NCI-H2029 (cell line): ENCODE measurements at regions not wholly inside any gene's neighbourhood (a gene's known extent, or its start where the extent isn't known, plus 50 kb on each side); places are given as distances from the start of the nearest gene placed in this dataset.
"Not testable (repeated sequence)": the region's sequence is repeated elsewhere in the genome, so short reads cannot be mapped to it uniquely, and the experiment has no call there.

Source experiments
- DNase-seq: peaks from one replicate; lab custom pipeline; 2025; lab: John Stamatoyannopoulos, UW

GRCh38 chr10:36048236-36048635 lies 406.1 kb upstream of the FZD8 start:
- DNase-seq: no peak

- DNase-seq: no peak
These were observed 400.0 kb upstream of the FZD8 start for GRCh38 chr10:36042135-36042534.

GRCh38 chr10:36038316-36038955 lies 396.3 kb upstream of the FZD8 start:
- no peak for DNase-seq

- DNase-seq: no peak
These were observed 394.0 kb upstream of the FZD8 start for GRCh38 chr10:36036137-36036536.

- DNase-seq: no peak
These were observed 391.7 kb upstream of the FZD8 start for GRCh38 chr10:36033808-36034207.

- DNase-seq: no peak
These were observed 388.4 kb upstream of the FZD8 start for GRCh38 chr10:36030516-36030915.

- no peak for DNase-seq
These were observed 384.7 kb upstream of the FZD8 start for GRCh38 chr10:36026656-36027390.

- DNase-seq: no peak
These were observed 384.0 kb upstream of the FZD8 start for GRCh38 chr10:36026081-36026480.

GRCh38 chr10:36023939-36024338 lies 381.8 kb upstream of the FZD8 start:
- no peak for DNase-seq

GRCh38 chr10:36021096-36021495 lies 379.0 kb upstream of the FZD8 start:
- no peak for DNase-seq

GRCh38 chr10:36019749-36020148 lies 377.7 kb upstream of the FZD8 start:
- no peak for DNase-seq

GRCh38 chr10:36018996-36019395 lies 376.9 kb upstream of the FZD8 start:
- DNase-seq: no peak

- no peak for DNase-seq
These were observed 375.0 kb upstream of the FZD8 start for GRCh38 chr10:36017137-36017536.

- DNase-seq: no peak
These were observed 365.3 kb upstream of the FZD8 start for GRCh38 chr10:36007369-36007768.

GRCh38 chr10:36003688-36004087 lies 361.6 kb upstream of the FZD8 start:
- no peak for DNase-seq

- no peak for DNase-seq
These were observed 361.0 kb upstream of the FZD8 start for GRCh38 chr10:36003031-36003600.

- no peak for DNase-seq
These were observed 360.3 kb upstream of the FZD8 start for GRCh38 chr10:36002445-36002844.

GRCh38 chr10:36000754-36001153 lies 358.7 kb upstream of the FZD8 start:
- DNase-seq: not testable (repeated sequence)

- DNase-seq: no peak
These were observed 355.9 kb upstream of the FZD8 start for GRCh38 chr10:35998026-35998425.

GRCh38 chr10:35995485-35995884 lies 353.4 kb upstream of the FZD8 start:
- DNase-seq: no peak

- DNase-seq: no peak
These were observed 351.8 kb upstream of the FZD8 start for GRCh38 chr10:35993591-35994515.

GRCh38 chr10:35992107-35992506 lies 350.0 kb upstream of the FZD8 start:
- no peak for DNase-seq
